GM12878 (cell line): ENCODE measurements at regions not wholly inside any gene's neighbourhood (a gene's known extent, or its start where the extent isn't known, plus 50 kb on each side); places are given as distances from the start of the nearest gene placed in this dataset.

ENCODE experiments used
- ATAC-seq: fragments of 200-7000 bp; cut with Tn5 transposase; 3 replicates; pipeline ENCODE4 v1.9.1; 2020; ENCODE audit warnings: mild to moderate bottlenecking, moderate library complexity
- BruUV-seq: library from RNA; stranded (reverse); fragments of 400-500 nt; replicated peaks from 2 replicates; lab custom pipeline; 2021; lab: Mats Ljungman, UMichigan
- CTCF ChIA-PET: fragments of 300-600 bp; sonication (Branson Sonifier 250); formaldehyde crosslinking; extraction: SDS; loops from one replicate; lab custom pipeline; 2021; ENCODE audit warnings: inconsistent platforms; lab: Yijun Ruan, JAX
- POLR2A ChIA-PET: fragments of 350-600 bp; formaldehyde crosslinking; extraction: SDS; loops from one replicate; lab custom pipeline; 2021; ENCODE audit warnings: inconsistent platforms; lab: Charles Lee
- RAD21 ChIA-PET: fragments of 300-600 bp; sonication (Branson Sonifier 250); formaldehyde crosslinking; loops from one replicate; lab custom pipeline; 2023; ENCODE audit warnings: antibody characterized with exemption; ENCODE audit not compliant: unreplicated experiment; lab: Charles Lee
- SMC1A ChIA-PET: fragments of 300-600 bp; sonication (Branson Sonifier 250); formaldehyde crosslinking; loops from one replicate; lab custom pipeline; 2023; ENCODE audit not compliant: unreplicated experiment, uncharacterized antibody; lab: Charles Lee
- DNase-seq: peaks from one replicate; pipeline ENCODE4 v3.0.0-alpha.2; 2011; ENCODE audit warnings: low read depth, low spot score
- FAIRE-seq: peaks from 3 replicates; lab custom pipeline; 2011; peaks lifted over from hg19 to GRCh38; lab: Jason Lieb, UNC
- H2AFZ ChIP-seq: 2 replicates; pipeline ENCODE4 v1.6.0; 2011; ENCODE audit warnings: low read depth, low read length, control low read depth; ENCODE audit not compliant: control insufficient read depth
- H3K27ac ChIP-seq: 2 replicates; pipeline ENCODE4 v1.5.1; 2011; ENCODE audit warnings: control low read depth; ENCODE audit not compliant: control insufficient read depth, insufficient read depth
- H3K27me3 ChIP-seq, 2 experiments: replicated peaks in 1 of 2; 2 replicates each; pipeline versions ENCODE4 v1.6.0 to v1.6.1; 2011; ENCODE audit warnings: low read length in 1 of 2; ENCODE audit not compliant: control insufficient read depth in 2 of 2, insufficient read depth in 2 of 2
- H3K36me3 ChIP-seq, 2 experiments: 2 replicates each; pipeline ENCODE4 v1.5.1; 2011; ENCODE audit warnings: low read length in 1 of 2; ENCODE audit not compliant: control insufficient read depth in 2 of 2, insufficient read depth in 2 of 2
- H3K4me1 ChIP-seq: 2 replicates; pipeline ENCODE4 v1.6.1; 2011; ENCODE audit warnings: mild to moderate bottlenecking, low read length, moderate library complexity, mixed read lengths; ENCODE audit not compliant: control insufficient read depth, insufficient read depth
- H3K4me2 ChIP-seq: 2 replicates; pipeline ENCODE4 v1.6.0; 2011; ENCODE audit warnings: control low read depth; ENCODE audit not compliant: control insufficient read depth, insufficient read depth
- H3K4me3 ChIP-seq: fragments of 200-600 bp; sonication (generic); 2 replicates; pipeline ENCODE4 v1.5.1; 2016
- H3K79me2 ChIP-seq: 2 replicates; pipeline ENCODE4 v1.6.0; 2011; ENCODE audit warnings: low read length; ENCODE audit not compliant: control insufficient read depth, insufficient read depth
- H3K9ac ChIP-seq: 2 replicates; pipeline ENCODE4 v1.8.0; 2011; ENCODE audit warnings: low read length, control low read depth, mixed read lengths; ENCODE audit not compliant: control insufficient read depth, insufficient read depth
- H3K9me3 ChIP-seq: replicated peaks from 3 replicates; pipeline ENCODE4 v1.5.1; 2011; ENCODE audit warnings: mild to moderate bottlenecking, low read length; ENCODE audit not compliant: control insufficient read depth, insufficient read depth
- H4K20me1 ChIP-seq: 2 replicates; pipeline ENCODE4 v1.6.0; 2011; ENCODE audit not compliant: control insufficient read depth, insufficient read depth
- ASH2L ChIP-seq: fragments of 300-600, 200-600 bp; sonication (generic); IDR thresholded peaks from 2 replicates; pipeline ENCODE4 v1.6.1; 2017; ENCODE audit warnings: low read depth, mild to moderate bottlenecking, borderline replicate concordance
- JUND ChIP-seq: IDR thresholded peaks from 2 replicates; pipeline ENCODE4 v1.6.1; 2012; ENCODE audit warnings: low read depth, mild to moderate bottlenecking, low read length, improper control_type of control experiment, moderate library complexity
- MEF2B ChIP-seq: fragments of 450-650 bp; IDR thresholded peaks from 2 replicates; pipeline ENCODE4 v1.6.1; 2018; ENCODE audit warnings: mild to moderate bottlenecking, moderate library complexity; ENCODE audit not compliant: partially characterized antibody, poor library complexity, severe bottlenecking
- MYB ChIP-seq: fragments of 150-350 bp; IDR thresholded peaks from 2 replicates; pipeline ENCODE4 v1.6.1; 2014; ENCODE audit warnings: mild to moderate bottlenecking, low read depth, low read length, borderline replicate concordance
- NFYA ChIP-seq: IDR thresholded peaks from 2 replicates; pipeline ENCODE4 v1.6.1; 2011; ENCODE audit warnings: low read depth, mild to moderate bottlenecking, low read length, improper control_type of control experiment, borderline replicate concordance
- RB1 ChIP-seq: fragments of 450-650 bp; formaldehyde crosslinking; IDR thresholded peaks from 2 replicates; pipeline ENCODE4 v1.6.1; 2017; ENCODE audit warnings: mild to moderate bottlenecking, borderline replicate concordance
- RUNX3 ChIP-seq: IDR thresholded peaks from 2 replicates; pipeline ENCODE4 v1.6.1; 2012; ENCODE audit warnings: low read length, inconsistent platforms
- SIN3A ChIP-seq: IDR thresholded peaks from 2 replicates; pipeline ENCODE4 v1.6.1; 2012; ENCODE audit warnings: low read depth, low read length, improper control_type of control experiment
- SUZ12 ChIP-seq: fragments of 200-600 bp; sonication (generic); IDR thresholded peaks from one replicate; pipeline ENCODE4 v1.6.1; 2018; ENCODE audit warnings: antibody characterized with exemption, mild to moderate bottlenecking; ENCODE audit not compliant: unreplicated experiment
- TCF3 ChIP-seq: IDR thresholded peaks from 2 replicates; pipeline ENCODE4 v1.6.1; 2012; ENCODE audit warnings: low read depth, mild to moderate bottlenecking, low read length, borderline replicate concordance; ENCODE audit not compliant: insufficient read depth
- ZNF217 ChIP-seq: fragments of 450-650 bp; IDR thresholded peaks from 2 replicates; pipeline ENCODE4 v1.6.1; 2017; ENCODE audit warnings: antibody characterized with exemption, mild to moderate bottlenecking
- WGBS: methylation state at CpG from one replicate; pipeline ENCODE4 v1.1.6; 2016; ENCODE audit warnings: low lambda C conversion rate; ENCODE audit not compliant: insufficient replicate concordance, insufficient coverage; ENCODE audit errors: missing lambda C conversion rate; 5-methylcytosine and 5-hydroxymethylcytosine counted together
- in situ Hi-C: fragments of 300-500 bp; cut with MboI; formaldehyde crosslinking; loops from 9 replicates; pipeline ENCODE4 v1.14.3; 2018; ENCODE audit warnings: mixed read lengths
- intact Hi-C: fragments of 100-400 bp; cut with micrococcal nuclease; formaldehyde crosslinking; loops from one replicate; pipeline ENCODE4 v1.14.2; 2022; ENCODE audit not compliant: unreplicated experiment

DNA sequence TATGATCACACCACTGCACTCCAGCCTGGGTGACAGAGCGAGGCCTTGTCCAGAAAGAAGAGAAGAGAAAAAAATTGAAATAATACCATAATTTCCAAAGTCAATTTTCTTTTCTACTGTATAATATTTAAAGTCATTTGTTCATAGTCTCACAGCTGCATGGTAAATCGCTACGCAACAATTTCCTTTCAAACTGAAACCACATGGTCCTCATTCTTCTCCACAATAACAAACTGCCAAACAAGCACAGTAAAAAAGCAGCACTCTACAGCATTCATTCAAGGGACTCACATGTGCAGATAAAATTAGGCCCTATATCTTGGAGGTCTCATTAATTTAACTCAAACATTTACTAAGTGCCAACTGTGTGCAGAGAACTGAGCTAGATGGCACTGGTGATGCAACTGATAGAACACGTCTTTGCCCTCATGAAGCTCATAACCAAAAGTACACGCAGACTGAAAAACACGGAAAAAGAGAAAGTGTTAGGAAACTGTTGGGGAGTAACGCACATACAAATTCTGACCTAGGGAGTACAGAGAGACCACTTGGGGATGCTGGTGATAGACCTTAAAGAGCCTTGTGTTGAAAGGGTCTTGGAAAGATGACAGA lies 68.4 kb upstream of the SRRM3 start:
- no peaks in the 10 kb centered on the region for H3K4me1 ChIP-seq
- ATAC-seq (no peak), FAIRE-seq (no peak), DNase-seq (no peak)
- intact Hi-C loops (no loop called here), in situ Hi-C loops (no loop called here)
- ChIA-PET SMC1A (no interaction called here), RAD21 (no interaction called here), POLR2A (no interaction called here), CTCF (no interaction called here)
- no peak overlapping the region for H3K9ac ChIP-seq
- no peaks in the 10 kb centered on the region for H3K36me3 ChIP-seq
- no peak overlapping the region for H3K4me3 ChIP-seq
- no peaks in the 10 kb centered on the region for H4K20me1 ChIP-seq
- H2AFZ ChIP-seq, result no peak overlapping the region
- no peaks in the 10 kb centered on the region for H3K79me2 ChIP-seq
- WGBS, result 62% methylated on average over 7 of the region's 7 CpGs
- BruUV-seq, result no TSS peak
- H3K4me2 ChIP-seq, result no peak overlapping the region
- H3K27me3 ChIP-seq, result no peaks in the 10 kb centered on the region
- no peak overlapping the region for H3K27ac ChIP-seq
- H3K9me3 ChIP-seq, result no peaks in the 10 kb centered on the region
- TF ChIP-seq SIN3A, result no peak
- no peak for TF ChIP-seq NFYA
- no peak for TF ChIP-seq SUZ12
- no peak for TF ChIP-seq ASH2L
- TF ChIP-seq JUND, result no peak
- no peak for TF ChIP-seq MEF2B
- no peak for TF ChIP-seq RB1
- no peak for TF ChIP-seq MYB
- TF ChIP-seq RUNX3, result no peak
- no peak for TF ChIP-seq TCF3
- no peak for TF ChIP-seq ZNF217
